NCI-H128 (cell line): ENCODE measurements at regions not wholly inside any gene's neighbourhood (a gene's known extent, or its start where the extent isn't known, plus 50 kb on each side); places are given as distances from the start of the nearest gene placed in this dataset.

Experiments used
- DNase-seq: peaks from one replicate; lab custom pipeline; 2025; ENCODE audit not compliant: unreplicated experiment; lab: John Stamatoyannopoulos, UW

DNA sequence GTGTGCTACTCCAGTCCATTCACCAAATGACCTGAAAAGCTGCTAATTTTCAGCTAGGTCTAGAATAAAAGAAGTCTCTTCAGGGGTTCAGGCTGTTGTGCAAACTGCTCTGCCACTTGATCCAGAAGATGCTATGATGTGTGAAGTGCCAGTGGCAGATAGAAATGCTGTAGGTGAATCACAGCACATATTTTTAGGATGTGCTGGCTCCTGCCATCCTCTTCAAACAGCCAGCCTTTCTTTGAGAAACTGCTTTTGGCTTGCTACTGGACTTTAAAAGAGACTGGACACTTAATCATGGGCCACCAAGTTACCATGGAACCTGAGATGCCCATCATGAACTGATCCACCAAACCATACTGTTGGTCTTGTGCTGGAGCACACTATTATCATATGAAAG, 322.1 kb downstream of the EN1 start:
- no peak for DNase-seq

DNA sequence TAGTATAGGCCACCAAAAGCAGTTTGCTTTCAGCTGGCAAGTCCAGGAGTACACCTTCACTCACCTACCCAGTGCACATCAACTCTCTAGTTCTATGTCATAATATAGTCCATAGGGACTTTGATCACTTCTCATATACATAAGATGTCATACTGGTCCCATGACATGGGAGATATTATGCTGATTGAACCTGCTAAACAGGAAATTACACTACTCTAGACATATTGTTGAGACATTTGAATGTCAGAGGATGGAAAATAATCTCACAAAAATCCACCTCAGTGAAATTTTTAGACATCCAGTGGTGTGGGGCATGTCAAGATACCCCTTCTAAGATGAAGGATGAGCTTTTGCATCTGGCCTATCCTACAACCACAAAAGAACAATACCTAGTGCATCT, 322.5 kb downstream of the EN1 start:
- no peak for DNase-seq

- no peak for DNase-seq
These were observed 323.7 kb downstream of the EN1 start for GRCh38 chr2:118523761-118524160.

- DNase-seq, result no peak
These were observed 325.5 kb downstream of the EN1 start for GRCh38 chr2:118521960-118522359.

DNA sequence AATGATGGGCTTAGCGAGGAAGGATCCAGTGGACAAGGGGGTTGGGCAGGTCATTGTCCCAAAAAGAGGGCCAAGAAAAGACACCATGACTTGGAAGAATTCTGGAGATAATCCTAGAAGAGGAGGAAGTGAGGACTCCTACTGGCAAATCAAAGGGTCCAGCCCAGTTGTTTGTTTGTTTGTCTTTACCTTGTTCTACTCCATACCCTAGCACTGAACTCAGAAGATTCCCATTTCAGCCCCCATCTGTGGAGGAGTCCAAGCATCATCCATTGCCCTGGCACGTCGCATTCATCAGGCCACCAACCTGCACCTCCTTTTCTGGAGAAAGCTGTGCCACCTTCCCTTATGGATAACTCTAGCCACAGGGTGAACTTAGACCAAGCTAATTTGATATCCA, 326.2 kb downstream of the EN1 start:
- no peak for DNase-seq

- no peak for DNase-seq
These were observed 327.2 kb downstream of the EN1 start for GRCh38 chr2:118520246-118520645.

- no peak for DNase-seq
These were observed 327.9 kb downstream of the EN1 start for GRCh38 chr2:118519511-118519910.

DNA sequence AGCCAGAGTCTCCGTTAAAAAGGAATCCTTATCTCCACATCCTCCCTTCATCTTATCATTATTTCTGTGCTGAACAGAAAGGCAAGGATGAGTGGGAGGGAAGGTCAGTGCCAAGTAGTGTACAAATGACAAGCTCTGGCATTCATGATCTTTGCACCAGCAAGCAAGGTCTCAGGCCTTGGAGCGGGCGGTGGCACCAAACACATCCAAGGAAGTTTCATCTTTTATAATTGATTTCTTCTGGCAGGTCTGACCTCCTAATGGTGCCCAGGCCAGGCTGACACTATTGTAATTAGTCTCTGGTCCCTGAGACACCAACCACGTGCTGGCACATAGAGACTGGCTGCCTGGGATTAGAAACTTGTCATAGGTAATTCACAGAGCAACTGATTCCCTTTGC, 336.6 kb downstream of the EN1 start:
- DNase-seq, result no peak

DNA sequence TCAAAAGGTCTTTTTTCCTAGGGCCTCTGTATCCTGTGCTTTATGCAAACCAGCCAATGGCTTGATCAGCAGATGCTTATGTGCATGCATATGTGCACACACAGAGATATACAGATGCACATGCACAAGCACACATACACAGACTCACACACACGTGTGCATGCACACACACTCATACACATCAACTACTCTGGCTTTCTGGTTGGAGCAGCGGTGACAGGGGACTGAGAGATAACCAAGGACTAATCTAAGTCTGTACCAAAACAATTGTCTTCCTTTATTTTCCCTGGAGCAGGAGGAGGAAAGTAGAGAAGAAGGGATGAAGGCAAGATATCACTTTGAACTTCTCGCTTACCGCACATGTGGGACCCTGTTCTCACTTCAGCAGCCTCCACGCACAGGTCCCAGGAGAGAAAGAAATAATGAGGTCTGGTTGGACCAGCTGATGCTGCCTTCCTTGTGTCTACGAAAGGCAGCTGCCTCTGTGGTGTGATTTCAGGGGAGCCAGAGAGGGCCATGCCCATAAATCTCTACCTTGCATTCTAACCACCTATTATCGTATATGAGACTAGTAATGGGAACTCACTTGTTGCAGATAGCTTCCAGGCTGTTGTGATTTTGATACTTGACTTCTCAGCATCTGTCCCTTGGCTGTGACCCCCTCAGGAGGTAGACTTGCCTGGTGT, 338.0 kb downstream of the EN1 start:
- no peak for DNase-seq

DNA sequence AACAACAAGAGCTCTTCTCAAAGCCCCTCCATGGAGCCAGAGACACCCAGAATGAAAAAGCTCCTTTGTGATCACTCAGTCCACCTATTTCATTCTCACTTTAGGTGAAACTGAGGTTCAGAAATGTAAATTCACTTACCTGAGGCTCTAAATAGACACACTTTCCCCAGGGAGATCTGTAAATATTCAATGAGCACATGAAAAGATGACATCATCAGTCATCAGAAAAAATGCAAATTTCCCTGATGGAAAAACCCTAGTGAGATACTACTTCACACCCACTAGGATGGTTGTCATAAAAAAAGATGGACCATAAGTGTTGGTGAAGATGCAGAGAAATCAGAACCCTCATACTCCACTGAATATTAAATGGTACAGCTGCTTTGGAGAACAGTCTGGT, 339.2 kb downstream of the EN1 start:
- DNase-seq, result no peak

DNA sequence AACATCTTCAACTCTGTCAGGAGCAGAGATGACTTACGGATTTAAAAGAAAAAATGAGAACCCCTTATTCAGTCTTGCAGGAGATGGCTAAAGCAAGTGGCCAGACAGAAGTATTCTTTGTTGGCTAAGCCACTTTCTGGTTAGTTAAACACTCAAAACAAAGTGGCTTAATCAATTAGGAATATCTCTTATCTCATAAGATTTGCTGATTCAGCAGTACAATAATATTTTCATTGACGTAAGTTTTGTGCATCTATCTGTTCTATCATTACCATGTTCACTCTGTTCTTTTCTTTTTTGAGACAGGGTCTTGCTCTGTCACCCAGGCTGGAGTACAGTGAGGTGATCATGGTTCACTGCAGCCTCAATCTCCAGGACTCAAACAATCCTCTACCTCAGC, 342.0 kb downstream of the EN1 start:
- DNase-seq, result no peak

GRCh38 chr2:118502106-118502505, 345.3 kb downstream of the EN1 start:
- DNase-seq, result no peak

- DNase-seq, result no peak
These were observed 348.5 kb downstream of the EN1 start for GRCh38 chr2:118498943-118499342.

DNA sequence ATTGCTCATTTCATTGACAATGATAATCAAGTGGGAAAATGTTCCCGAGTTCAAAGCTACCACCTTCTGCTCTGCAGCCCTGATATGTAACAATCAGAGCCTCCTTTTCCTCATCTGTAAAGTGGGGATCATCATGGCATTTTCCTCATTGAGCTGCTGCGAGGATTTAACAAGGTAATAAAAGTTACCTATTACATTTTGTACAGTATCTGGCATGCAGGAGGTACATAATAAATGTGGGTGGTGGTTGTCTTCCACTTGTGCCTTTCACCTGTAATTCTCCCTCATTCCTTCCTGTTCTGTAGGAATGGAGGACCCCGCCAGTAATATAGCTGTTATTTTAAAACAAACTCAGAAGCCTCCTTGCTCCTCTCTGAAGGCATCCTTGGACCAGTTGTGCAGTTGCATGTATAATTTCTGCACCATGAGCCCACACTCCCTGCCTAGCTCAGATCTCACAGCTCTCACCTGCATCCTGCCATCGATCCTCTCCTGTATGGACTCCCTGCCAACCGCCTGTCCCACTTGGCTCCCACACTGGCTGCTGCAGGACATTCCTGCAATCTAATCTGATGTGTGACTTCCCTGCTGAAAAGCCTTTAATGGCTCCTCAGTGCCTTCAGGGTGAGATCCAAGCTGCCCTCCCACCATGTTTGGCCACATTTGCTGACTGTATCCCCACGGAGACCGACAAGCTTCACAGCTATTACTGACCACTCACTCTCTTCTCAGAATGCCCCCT, 350.4 kb downstream of the EN1 start:
- DNase-seq, result no peak

GRCh38 chr2:118496467-118496866, 351.0 kb downstream of the EN1 start:
- no peak for DNase-seq

DNA sequence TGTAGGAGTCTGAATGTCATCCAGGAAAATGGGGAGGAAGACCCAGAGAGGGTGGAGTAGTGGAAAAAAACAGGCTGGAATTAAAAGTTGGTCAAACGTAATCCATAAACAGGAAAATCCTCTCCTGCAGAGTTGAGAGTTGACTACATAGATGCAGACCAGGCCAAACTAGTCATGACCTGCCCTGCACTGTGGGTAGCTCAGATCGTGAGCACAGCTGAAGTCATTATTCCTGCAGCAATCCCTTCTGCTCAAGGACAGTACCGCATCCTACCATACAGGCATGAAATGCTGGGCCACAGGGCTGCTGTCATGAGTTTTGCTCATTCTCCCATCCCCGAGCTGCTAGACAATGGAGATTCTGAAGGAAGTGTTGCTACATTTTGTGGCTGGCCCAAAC, 352.2 kb downstream of the EN1 start:
- DNase-seq, result no peak

- no peak for DNase-seq
These were observed 354.2 kb downstream of the EN1 start for GRCh38 chr2:118493213-118493612.

DNA sequence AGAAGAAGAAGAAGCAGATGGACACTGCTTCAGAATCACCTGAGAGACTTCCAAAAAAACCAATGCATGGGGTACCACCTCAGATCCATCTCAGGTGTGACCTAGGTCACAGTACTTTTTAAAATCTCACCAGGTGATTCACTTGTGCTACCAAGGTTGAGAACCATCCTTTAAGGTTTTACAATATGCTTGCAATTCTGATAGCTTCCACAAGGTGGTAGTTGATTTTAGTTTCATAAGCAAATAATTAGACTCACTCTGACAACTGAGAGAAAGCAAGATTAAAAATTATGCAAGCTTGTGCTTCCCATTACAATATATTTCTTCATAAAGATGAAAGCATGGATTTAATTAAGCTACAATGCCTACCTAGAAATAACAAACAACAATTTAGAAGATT, 355.1 kb downstream of the EN1 start:
- no peak for DNase-seq

DNA sequence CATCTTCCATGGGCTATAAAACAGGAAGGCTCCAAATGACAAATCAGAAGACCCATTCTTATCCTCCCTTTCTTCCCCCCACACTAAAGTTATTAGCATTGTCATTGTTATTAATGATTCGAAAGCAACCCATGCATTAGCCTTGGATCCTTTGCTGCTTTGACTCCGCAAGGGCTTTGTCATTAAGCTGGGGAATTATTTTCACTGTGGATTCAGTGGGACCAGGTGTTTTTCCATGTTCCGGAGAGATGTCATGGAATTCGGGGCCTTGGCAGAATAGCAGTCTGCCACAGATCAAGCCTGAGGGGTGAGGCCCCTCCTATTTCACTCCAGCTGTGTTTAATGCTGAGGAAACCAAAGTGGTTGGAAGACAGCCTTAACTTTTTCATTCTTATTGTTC, 357.1 kb downstream of the EN1 start:
- no peak for DNase-seq

DNA sequence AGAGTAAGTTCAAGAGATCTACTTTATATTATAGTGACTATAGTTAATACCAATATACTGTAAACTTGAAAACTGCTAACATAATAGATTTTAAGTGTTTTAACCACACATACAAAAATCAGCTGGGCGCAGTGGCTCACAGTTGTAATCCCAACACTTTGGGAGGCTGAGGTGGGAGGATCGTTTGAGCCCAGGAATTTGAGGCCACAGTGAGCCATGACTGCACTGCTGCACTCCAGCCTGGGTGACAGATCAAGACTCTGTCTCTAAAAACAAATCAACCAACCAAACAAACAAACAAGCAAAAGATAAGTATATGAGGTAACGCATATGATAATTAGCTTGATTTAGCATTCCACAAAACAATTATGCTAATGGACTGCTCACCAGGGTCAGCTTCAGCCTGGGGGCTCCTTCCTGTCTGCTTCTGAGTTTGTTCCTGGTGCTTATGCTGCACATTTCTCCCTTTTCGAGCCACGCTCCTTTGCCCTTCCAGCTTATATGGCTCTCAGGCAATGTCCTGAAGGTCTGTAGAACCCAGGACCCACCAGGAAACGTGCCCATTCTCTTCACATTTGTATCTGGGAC, 357.6 kb downstream of the EN1 start:
- DNase-seq, result no peak

GRCh38 chr2:118481299-118481698, 366.1 kb downstream of the EN1 start:
- DNase-seq, result no peak

- DNase-seq, result no peak
These were observed 368.4 kb downstream of the EN1 start for GRCh38 chr2:118479020-118479419.
